IPS-18c (cell line): ENCODE measurements at regions not wholly inside any gene's neighbourhood (a gene's known extent, or its start where the extent isn't known, plus 50 kb on each side); places are given as distances from the start of the nearest gene placed in this dataset.

ENCODE experiments used
- H3K4me3 ChIP-seq: 2 replicates; pipeline ENCODE4 v1.7.0; 2013; ENCODE audit warnings: low read depth, mild to moderate bottlenecking, low read length, moderate library complexity; ENCODE audit not compliant: insufficient read depth
- H3K9me3 ChIP-seq: one replicate; pipeline ENCODE4 v1.6.1; 2013; ENCODE audit warnings: mild to moderate bottlenecking, low read length, moderate library complexity; ENCODE audit not compliant: control insufficient read depth, insufficient read depth

DNA sequence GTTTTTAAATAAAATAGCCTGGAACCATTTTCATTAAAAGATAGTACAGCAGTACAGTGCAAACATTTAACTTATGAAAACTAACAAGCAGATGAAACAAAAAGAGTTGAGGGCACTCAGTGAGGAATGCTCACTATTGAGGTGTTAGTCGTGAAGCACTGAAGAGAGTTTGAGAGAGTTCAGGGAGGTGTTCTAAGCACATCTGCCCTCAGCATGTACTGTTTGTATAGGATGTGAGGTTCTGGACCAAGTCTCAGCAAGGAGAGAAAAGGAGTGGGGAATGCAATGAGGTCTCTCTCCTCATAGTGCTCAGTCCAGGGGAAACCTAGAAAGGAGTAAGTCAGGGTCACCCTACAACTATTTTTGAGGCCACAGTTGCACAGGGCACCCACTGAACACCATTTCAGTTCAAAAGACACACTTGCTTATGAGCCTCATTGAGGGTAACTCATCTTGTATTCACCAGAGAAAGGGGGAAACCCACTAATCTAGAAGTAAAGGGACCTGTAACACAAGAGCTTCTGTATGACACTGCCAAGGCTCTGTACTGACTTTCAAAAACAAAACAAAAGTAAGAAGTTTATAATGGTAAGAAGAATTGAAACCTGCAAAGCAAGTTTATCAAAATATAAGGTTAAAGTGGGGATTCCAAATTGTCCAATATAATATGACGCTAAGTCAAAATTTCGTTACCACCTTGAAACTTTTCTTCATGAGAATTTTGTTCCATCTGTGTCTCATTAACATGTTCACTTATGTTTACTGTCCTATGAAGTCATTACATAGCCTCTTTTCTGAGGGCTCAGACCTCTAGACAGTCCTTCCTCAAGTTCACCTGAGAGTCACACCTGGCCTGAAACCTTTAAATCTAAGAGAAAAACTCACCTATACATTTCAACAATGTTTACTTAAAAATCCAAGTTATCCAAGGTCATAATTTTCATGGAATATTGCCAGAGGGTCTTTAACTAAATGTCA, 275.3 kb downstream of the ETS1 start:
- H3K9me3 ChIP-seq: peaks cover 2% of the 10 kb centered on the region
- H3K4me3 ChIP-seq: no peak overlapping the region

GRCh38 chr11:128310676-128311445, 276.5 kb downstream of the ETS1 start:
- Histone ChIP-seq H3K9me3 (peaks cover 2% of the 10 kb centered on the region), H3K4me3 (no peak overlapping the region)

- Histone ChIP-seq H3K9me3 (peaks cover under 1% of the 10 kb centered on the region), H3K4me3 (no peak overlapping the region)
Measured at GRCh38 chr11:128310005-128310404, 277.4 kb downstream of the ETS1 start.

- Histone ChIP-seq H3K4me3 (no peak overlapping the region), H3K9me3 (no peaks in the 10 kb centered on the region)
Measured at GRCh38 chr11:128308794-128309193, 278.6 kb downstream of the ETS1 start.

DNA sequence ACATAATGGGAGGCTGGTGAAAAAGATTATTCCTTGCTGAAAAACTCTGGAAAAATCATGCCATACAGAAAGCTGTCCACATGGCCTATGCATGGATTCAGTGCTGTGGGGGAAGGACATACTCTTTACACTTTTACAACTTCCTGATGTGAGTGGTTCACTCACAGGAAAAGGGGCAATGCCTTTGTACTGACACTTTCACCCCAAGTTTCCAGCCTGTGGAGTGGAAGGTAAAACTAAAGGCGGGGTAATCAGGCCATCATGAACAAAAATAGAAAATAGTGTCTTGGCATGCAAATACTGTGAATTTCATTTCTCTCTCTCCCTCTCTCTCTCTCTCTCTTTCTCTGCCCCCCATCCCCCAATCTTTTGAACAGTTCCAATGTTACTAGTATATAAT, 281.8 kb downstream of the ETS1 start:
- Histone ChIP-seq H3K9me3 (no peaks in the 10 kb centered on the region), H3K4me3 (no peak overlapping the region)

DNA sequence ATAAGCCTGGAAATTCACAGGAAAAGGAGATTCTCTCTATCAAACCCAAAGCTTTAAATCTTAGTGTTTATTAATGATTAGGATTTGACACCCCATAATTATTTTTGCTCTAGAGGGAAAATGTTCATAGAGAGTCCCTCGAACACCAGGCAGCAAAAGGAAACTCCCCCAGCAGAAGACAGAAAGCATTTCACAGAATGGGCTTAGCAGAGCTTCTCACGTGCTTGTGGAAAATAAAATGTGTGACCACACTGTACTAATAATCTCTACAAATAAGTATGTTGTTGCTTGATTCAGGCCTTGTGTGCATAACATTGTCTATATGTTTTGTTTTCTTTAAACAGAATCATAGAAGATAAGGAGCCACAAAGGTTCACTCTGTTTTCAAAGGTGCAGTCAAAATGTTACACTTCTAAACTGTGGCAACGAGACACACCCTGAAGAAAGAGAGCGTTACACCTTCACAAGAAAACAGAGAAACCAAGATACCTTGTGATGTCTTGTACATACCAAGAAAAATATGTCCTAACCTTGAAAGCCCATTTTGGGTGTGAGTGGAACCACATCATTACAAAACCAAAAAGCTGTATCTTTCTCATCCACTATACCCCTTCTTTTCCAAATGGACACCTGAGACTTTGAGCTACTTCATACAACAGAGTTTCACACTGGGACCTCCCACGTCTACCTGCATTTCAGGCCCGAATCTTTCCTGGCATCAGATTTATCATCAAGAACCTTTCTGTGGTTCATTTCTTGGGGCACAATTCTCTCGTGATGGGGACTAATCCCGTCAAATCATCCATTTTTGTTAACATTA, 282.5 kb downstream of the ETS1 start:
- Histone ChIP-seq H3K4me3 (no peak overlapping the region), H3K9me3 (no peaks in the 10 kb centered on the region)

DNA sequence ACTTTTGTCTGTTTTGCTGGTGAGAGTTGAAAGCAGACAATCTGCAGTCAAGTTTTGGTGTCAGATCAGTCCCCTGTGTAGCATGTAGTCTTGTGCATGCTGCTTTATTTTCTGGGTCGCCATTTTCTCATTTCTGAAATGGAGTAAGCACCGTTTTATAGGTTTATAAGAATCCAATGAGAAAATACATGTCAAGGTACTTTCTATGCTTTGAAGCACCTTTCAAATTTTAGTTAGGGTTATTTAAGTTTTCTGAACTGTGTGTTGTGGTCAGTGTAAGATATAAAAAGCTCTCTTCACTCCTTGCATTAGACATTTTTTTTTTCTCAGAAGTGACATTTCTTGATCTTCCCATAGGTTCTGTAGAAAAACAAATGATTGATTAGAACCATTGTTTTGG, 283.2 kb downstream of the ETS1 start:
- no peaks in the 10 kb centered on the region for H3K9me3 ChIP-seq
- H3K4me3 ChIP-seq: no peak overlapping the region

DNA sequence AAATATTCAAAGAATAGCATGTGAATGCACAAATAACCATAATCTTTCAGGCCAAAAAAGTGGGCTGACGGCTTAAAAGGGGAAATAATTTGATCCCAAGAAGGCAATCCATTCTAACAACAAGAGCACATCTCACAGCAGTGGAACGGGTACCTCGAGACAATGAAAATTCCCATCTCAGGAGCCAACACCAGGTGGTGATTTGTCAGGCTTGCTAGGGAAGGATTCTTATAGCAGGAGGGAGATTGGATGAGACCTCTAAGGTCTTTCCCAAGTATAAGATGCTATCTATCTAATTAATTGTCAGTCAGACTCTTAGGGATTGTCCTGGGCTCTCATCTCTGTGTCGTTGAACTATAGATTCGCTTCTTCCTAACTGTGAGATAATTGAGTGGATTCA, 284.0 kb downstream of the ETS1 start:
- no peaks in the 10 kb centered on the region for H3K9me3 ChIP-seq
- no peak overlapping the region for H3K4me3 ChIP-seq

DNA sequence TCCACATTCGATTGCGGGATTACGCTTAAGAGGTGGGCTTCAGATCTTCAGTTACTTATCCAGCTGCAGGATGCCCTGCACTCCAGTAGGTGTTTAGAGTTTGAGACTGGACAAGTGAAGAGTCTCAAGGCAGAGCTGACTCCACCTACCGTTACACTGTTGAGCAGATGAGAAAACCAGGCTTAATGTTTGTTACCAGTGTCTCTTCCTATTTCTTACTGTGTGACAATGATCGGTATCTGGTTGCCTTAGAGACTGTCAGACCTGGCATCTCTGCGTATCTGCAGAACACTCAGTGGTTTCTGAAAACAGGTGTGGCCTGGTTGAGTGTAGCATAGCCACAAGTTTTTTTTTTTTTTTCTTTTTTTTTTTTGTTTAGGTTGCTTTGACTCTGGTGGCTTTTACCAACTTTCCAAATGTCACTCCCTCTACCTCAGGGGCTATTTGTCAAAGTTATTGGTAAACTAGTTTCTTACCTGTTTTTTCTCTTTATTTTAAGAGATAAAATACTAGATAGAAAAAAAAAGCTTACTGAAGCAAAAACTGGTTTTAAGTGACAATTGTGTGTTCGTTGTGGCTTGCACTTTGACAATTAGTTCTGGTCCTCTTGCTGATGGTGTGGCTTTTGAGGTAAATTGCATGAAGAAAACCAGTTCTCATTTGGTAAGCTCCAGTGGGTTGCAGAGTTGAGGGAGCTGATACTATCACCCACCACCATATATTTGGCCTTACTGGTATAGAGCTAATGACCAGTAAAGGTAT, 284.8 kb downstream of the ETS1 start:
- Histone ChIP-seq H3K4me3 (no peak overlapping the region), H3K9me3 (no peaks in the 10 kb centered on the region)

DNA sequence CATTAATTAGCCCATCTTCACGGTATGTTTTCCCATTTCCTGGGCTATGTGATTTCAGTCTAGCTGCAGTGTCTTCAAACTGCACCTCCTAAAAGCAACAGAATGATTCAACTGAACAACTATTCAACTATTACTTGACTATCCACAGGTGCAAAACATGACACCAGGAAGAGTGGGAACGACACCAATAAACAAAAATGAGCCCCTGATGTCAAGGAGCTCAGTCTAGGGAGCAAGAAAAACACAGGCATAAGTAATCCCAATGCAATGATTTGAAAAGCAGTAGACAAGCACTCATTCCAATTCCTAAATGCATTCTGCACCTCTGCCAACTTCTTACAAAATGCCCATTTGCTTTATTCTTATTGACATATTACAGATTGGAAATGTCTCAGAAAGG, 285.6 kb downstream of the ETS1 start:
- no peak overlapping the region for H3K4me3 ChIP-seq
- H3K9me3 ChIP-seq: no peaks in the 10 kb centered on the region

GRCh38 chr11:128300785-128301184, 286.6 kb downstream of the ETS1 start:
- H3K4me3 ChIP-seq: no peak overlapping the region
- no peaks in the 10 kb centered on the region for H3K9me3 ChIP-seq

DNA sequence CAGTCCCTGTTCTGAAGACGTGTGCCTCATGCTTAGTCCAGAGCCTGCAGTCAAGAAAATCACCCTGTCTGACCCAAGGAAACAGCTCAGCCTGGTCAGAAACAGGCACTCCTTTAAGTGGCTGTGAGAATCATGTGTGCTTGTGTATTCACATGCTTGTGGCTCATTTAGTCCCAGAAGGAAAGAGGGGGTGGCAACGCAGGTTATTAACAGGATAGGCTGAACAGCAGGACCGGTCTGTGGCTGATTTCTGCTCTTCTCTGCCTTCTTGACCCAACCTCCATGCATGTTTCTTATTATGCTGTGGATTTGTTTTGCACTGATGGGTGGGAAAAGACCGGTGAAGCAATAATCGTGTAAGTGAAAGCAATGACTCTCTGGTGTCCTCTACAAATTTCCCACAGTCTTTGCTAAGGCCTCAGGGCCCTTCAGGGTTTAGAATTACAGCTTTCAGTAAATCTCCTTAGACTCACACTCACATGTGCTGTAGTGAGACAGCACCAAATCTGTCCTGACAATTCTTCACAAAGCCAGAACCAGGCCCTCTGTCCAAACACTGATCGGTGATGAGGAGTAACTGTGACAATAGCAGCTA, 288.1 kb downstream of the ETS1 start:
- Histone ChIP-seq H3K4me3 (no peak overlapping the region), H3K9me3 (no peaks in the 10 kb centered on the region)

- H3K4me3 ChIP-seq: no peak overlapping the region
- H3K9me3 ChIP-seq: no peaks in the 10 kb centered on the region
Measured at GRCh38 chr11:128298271-128298670, 289.1 kb downstream of the ETS1 start.

DNA sequence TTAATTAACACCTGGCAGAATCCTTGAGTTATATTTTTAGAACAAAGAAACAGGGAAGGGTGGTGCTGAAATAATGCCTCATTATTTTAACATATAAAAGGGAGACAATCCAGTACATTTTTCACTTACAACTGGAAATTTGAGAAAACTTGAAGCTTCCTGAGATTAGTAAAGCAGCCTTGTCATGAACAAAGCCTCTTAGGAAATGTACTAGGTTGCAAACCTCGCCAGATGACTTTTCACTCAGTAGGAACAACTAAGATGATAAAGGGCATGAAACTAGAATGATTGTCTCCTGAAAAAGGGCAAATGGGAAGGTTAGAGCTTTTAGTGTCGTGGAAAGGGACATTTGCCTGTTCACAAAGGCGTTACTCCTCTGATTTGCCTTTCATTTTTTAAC, 289.6 kb downstream of the ETS1 start:
- Histone ChIP-seq H3K9me3 (no peaks in the 10 kb centered on the region), H3K4me3 (no peak overlapping the region)

- Histone ChIP-seq H3K9me3 (no peaks in the 10 kb centered on the region), H3K4me3 (no peak overlapping the region)
Measured at GRCh38 chr11:128297091-128297651, 290.2 kb downstream of the ETS1 start.

- Histone ChIP-seq H3K4me3 (no peak overlapping the region), H3K9me3 (no peaks in the 10 kb centered on the region)
Measured at GRCh38 chr11:128294671-128295050, 292.7 kb downstream of the ETS1 start.
